Activated CD4-positive, alpha-beta memory T cell treated with anti-CD3 and anti-CD28 coated beads, Interleukin-2, amount 10 ng/mL, durations not matched to agents 7 days and 5 days (primary cell): ENCODE measurements at regions not wholly inside any gene's neighbourhood (a gene's known extent, or its start where the extent isn't known, plus 50 kb on each side); places are given as distances from the start of the nearest gene placed in this dataset.

Source experiments
- CTCF ChIA-PET: fragments of 350-600 bp; sonication (Branson Sonifier 250); formaldehyde crosslinking; loops from one replicate; lab custom pipeline; 2021; ENCODE audit warnings: antibody characterized with exemption, inconsistent platforms; lab: Charles Lee
- POLR2A ChIA-PET: fragments of 350-600 bp; sonication (Branson Sonifier 250); formaldehyde crosslinking; loops from one replicate; lab custom pipeline; 2021; ENCODE audit warnings: antibody characterized with exemption; lab: Charles Lee
- DNase-seq: peaks from one replicate; pipeline ENCODE4 v3.0.0-alpha.2; 2020
- H3K27ac Mint-ChIP-seq: one replicate; pipeline ENCODE4 v1.8.0; 2021; ENCODE audit warnings: mild to moderate bottlenecking, mixed read lengths
- H3K27me3 Mint-ChIP-seq: one replicate; pipeline ENCODE4 v1.8.0; 2021; ENCODE audit warnings: mixed read lengths
- H3K36me3 Mint-ChIP-seq: one replicate; pipeline ENCODE4 v1.8.0; 2021; ENCODE audit warnings: low read depth, mixed read lengths
- H3K4me1 Mint-ChIP-seq: one replicate; pipeline ENCODE4 v1.8.0; 2021; ENCODE audit warnings: mixed read lengths
- H3K4me3 Mint-ChIP-seq: one replicate; pipeline ENCODE4 v1.8.0; 2021; ENCODE audit warnings: mild to moderate bottlenecking, mixed read lengths
- H3K9me3 Mint-ChIP-seq: one replicate; pipeline ENCODE4 v1.8.0; 2021; ENCODE audit warnings: mixed read lengths

- Mint-ChIP-seq H3K9me3 (peaks cover 14% of the 10 kb centered on the region), H3K4me3 (no peak overlapping the region), H3K4me1 (no peaks in the 10 kb centered on the region), H3K36me3 (no peaks in the 10 kb centered on the region), H3K27ac (no peak overlapping the region), H3K27me3 (no peaks in the 10 kb centered on the region)
- ChIA-PET POLR2A (no interaction called here), CTCF (no interaction called here)
- no peak for DNase-seq
These were observed 344.2 kb upstream of the BTBD3 start for GRCh38 chr20:11573507-11573906.

- H3K9me3 Mint-ChIP-seq = peaks cover 6% of the 10 kb centered on the region
- H3K36me3 Mint-ChIP-seq = no peaks in the 10 kb centered on the region
- H3K27me3 Mint-ChIP-seq = no peaks in the 10 kb centered on the region
- no peak overlapping the region for H3K27ac Mint-ChIP-seq
- no peak overlapping the region for H3K4me3 Mint-ChIP-seq
- H3K4me1 Mint-ChIP-seq = no peaks in the 10 kb centered on the region
- CTCF ChIA-PET = no interaction called here
- POLR2A ChIA-PET = no interaction called here
- no peak for DNase-seq
These were observed 336.4 kb upstream of the BTBD3 start for GRCh38 chr20:11581271-11581670.

DNA sequence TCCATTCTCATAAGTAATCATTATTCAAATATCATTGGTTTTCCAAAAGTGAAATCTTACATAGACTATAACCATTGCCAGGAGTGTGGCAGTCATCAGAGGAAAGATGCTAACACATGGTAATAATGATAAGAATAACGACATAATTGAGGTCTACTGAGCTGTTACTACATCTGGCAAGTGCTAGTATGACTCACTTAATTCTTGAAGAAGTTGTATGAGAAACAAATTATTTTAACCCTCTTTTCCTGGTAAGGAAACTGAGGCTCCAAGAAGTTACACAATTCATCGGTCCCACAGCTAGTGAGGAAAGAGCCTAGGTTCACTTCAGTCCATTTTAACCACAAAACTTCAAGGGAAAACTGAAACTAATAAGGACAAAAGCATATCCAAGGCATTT, 335.6 kb upstream of the BTBD3 start:
- no peak overlapping the region for H3K4me3 Mint-ChIP-seq
- no peaks in the 10 kb centered on the region for H3K36me3 Mint-ChIP-seq
- H3K9me3 Mint-ChIP-seq = peaks cover 3% of the 10 kb centered on the region
- DNase-seq = no peak
- ChIA-PET POLR2A (no interaction called here), CTCF (no interaction called here)
- no peaks in the 10 kb centered on the region for H3K4me1 Mint-ChIP-seq
- H3K27ac Mint-ChIP-seq = no peak overlapping the region
- H3K27me3 Mint-ChIP-seq = no peaks in the 10 kb centered on the region

DNA sequence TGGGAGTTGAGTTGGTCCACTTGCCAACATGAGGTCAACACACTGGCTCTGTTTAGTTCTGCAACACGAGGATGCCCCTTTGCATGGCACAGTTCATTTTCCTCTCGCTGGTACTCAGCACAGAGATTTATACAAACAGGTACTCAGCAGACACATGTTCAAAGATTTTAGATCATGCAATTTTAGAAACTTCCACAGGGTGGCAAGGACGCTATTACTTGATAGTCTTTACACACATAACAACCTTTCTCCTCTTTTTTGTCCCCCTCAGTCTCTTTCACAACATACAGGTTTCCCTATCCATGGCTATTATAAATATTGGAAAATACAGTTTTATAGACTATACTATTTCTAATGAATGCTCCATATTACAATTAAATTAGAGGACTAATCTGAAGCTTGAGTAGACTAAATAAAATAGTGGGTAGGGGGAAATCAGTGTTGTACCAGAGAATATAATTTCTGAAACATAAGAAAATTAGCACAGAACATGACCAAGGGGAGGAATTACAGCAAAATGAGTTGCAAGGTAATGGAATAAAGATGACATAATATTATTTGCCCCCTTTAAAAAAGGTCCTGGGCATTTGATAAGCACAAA, 331.8 kb upstream of the BTBD3 start:
- POLR2A ChIA-PET = no interaction called here
- no peak for DNase-seq
- CTCF ChIA-PET = no interaction called here
- Mint-ChIP-seq H3K9me3 (peaks cover 8% of the 10 kb centered on the region), H3K4me3 (no peak overlapping the region), H3K4me1 (no peaks in the 10 kb centered on the region), H3K27me3 (no peaks in the 10 kb centered on the region), H3K36me3 (no peaks in the 10 kb centered on the region), H3K27ac (no peak overlapping the region)

DNA sequence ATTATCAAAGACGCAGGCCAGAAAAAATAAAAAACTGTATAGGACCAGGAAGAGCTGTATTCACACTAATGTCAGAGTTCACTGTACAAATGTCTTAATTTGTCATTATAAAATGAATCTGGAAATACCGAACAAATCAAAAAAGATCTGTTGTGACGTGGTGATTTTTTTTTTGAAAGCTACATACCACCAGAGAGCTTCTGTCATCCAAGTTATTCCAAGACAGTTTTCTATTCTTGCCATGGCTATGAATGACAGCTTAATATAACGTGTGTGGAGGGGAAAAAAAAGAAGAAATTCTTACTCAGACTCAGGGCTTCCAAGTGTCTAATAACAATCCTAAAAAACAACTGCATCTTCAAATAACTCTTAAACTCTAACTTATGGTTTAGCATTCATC, 328.8 kb upstream of the BTBD3 start:
- CTCF ChIA-PET = no interaction called here
- Mint-ChIP-seq H3K9me3 (peaks cover 9% of the 10 kb centered on the region), H3K36me3 (no peaks in the 10 kb centered on the region), H3K27me3 (no peaks in the 10 kb centered on the region), H3K4me3 (no peak overlapping the region), H3K27ac (no peak overlapping the region), H3K4me1 (no peaks in the 10 kb centered on the region)
- DNase-seq = no peak
- POLR2A ChIA-PET = no interaction called here

DNA sequence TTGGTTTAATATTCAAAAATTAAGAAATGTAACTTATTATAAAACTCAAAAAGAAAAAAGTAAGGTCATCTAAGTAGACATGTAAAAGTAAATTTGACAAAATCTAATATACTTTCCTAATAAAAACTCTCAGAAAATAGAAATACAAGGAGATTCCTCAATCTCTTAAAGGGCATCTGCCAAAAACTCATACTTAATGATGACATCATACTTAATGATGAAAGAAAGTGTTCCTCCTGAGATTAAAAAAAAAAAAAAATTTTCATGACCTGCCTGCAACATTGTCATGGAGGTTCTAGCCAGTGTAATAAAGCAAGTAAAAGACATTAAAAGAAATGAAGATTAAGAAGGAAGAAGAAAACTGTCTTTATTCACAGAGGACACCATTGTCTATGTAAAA, 325.7 kb upstream of the BTBD3 start:
- Mint-ChIP-seq H3K4me1 (no peaks in the 10 kb centered on the region), H3K27ac (no peak overlapping the region), H3K4me3 (no peak overlapping the region), H3K36me3 (no peaks in the 10 kb centered on the region), H3K27me3 (no peaks in the 10 kb centered on the region), H3K9me3 (peaks cover 14% of the 10 kb centered on the region)
- POLR2A ChIA-PET = no interaction called here
- no peak for DNase-seq
- CTCF ChIA-PET = no interaction called here

DNA sequence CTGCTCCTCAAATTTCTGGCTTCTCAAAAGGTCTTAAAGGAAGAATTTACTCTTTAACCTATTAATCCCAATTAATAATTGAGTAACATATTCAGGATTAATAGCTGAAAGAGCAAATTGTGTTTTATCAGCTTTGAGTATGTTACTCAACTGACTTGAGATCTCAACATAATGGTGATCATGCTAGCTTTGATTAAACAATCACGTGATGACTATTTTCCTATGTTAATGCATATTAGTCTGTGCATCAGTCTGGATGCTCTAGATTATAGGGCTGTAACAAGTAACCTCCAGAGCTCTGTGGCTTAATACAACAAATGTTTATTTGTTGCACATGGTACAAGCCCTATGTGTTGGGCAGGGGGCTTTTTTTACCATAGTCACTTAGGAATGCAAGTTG, 313.4 kb upstream of the BTBD3 start:
- Mint-ChIP-seq H3K9me3 (peaks cover 13% of the 10 kb centered on the region), H3K27me3 (no peaks in the 10 kb centered on the region), H3K36me3 (no peaks in the 10 kb centered on the region), H3K4me1 (no peaks in the 10 kb centered on the region), H3K4me3 (no peak overlapping the region), H3K27ac (no peak overlapping the region)
- DNase-seq = no peak
- ChIA-PET POLR2A (no interaction called here), CTCF (no interaction called here)

DNA sequence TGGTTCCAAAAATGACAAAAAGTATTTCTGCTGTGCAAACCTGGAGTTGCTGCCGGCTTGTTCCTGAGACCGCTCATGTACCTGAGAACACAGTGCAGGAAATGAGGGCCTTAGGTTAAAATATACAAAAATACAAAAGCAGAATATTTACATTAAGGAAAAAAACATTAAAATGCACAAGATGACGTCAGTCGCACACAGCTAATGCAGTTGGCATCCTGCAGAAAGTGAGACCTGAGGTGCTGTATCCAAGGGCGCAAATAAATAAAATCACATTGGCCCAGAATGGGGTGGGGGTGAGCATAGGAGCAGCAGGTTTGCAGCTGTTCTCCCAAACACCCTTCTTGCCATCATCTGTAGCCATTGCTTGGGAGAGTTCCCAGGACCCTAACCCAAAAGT, 310.6 kb upstream of the BTBD3 start:
- no peaks in the 10 kb centered on the region for H3K4me1 Mint-ChIP-seq
- H3K4me3 Mint-ChIP-seq = no peak overlapping the region
- ChIA-PET POLR2A (no interaction called here), CTCF (no interaction called here)
- no peaks in the 10 kb centered on the region for H3K27me3 Mint-ChIP-seq
- H3K9me3 Mint-ChIP-seq = peaks cover 22% of the 10 kb centered on the region
- H3K36me3 Mint-ChIP-seq = no peaks in the 10 kb centered on the region
- DNase-seq = no peak
- no peak overlapping the region for H3K27ac Mint-ChIP-seq

- CTCF ChIA-PET = no interaction called here
- Mint-ChIP-seq H3K4me3 (no peak overlapping the region), H3K9me3 (peaks cover 22% of the 10 kb centered on the region), H3K4me1 (no peaks in the 10 kb centered on the region), H3K27me3 (no peaks in the 10 kb centered on the region), H3K27ac (no peak overlapping the region), H3K36me3 (no peaks in the 10 kb centered on the region)
- POLR2A ChIA-PET = no interaction called here
- DNase-seq = no peak
These were observed 309.0 kb upstream of the BTBD3 start for GRCh38 chr20:11608736-11609135.

DNA sequence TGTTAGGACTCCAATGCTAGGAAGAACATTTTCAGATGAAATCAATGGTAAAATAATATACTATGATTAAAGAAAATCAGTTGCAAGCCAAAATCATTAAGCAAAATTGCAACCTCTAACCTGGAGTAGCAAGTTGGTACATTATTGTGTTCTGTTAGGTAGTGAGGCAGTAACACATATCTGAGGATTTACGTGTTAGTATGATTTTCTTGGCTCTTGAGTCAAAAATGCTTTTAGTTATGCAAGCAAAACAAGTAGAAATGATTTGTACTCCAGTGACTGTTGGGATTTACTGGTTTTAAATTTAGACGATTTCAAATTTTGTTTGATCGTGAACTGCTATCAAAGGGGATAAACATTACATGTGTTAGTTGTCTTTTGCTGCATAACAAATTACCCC, 293.0 kb upstream of the BTBD3 start:
- Mint-ChIP-seq H3K4me1 (no peaks in the 10 kb centered on the region), H3K27me3 (no peaks in the 10 kb centered on the region), H3K36me3 (no peaks in the 10 kb centered on the region), H3K4me3 (no peak overlapping the region), H3K27ac (no peak overlapping the region), H3K9me3 (peaks cover 10% of the 10 kb centered on the region)
- POLR2A ChIA-PET = no interaction called here
- no peak for DNase-seq
- CTCF ChIA-PET = no interaction called here

GRCh38 chr20:11626551-11626950, 291.1 kb upstream of the BTBD3 start:
- POLR2A ChIA-PET = no interaction called here
- no peaks in the 10 kb centered on the region for H3K36me3 Mint-ChIP-seq
- no peak for DNase-seq
- H3K4me3 Mint-ChIP-seq = no peak overlapping the region
- no peaks in the 10 kb centered on the region for H3K27me3 Mint-ChIP-seq
- H3K9me3 Mint-ChIP-seq = peaks cover 9% of the 10 kb centered on the region
- CTCF ChIA-PET = no interaction called here
- no peak overlapping the region for H3K27ac Mint-ChIP-seq
- H3K4me1 Mint-ChIP-seq = no peaks in the 10 kb centered on the region

GRCh38 chr20:11642866-11643265, 274.8 kb upstream of the BTBD3 start:
- Mint-ChIP-seq H3K4me3 (no peak overlapping the region), H3K9me3 (peaks cover 6% of the 10 kb centered on the region), H3K27ac (no peak overlapping the region), H3K4me1 (no peaks in the 10 kb centered on the region), H3K27me3 (no peaks in the 10 kb centered on the region), H3K36me3 (no peaks in the 10 kb centered on the region)
- CTCF ChIA-PET = no interaction called here
- POLR2A ChIA-PET = no interaction called here
- DNase-seq = no peak

DNA sequence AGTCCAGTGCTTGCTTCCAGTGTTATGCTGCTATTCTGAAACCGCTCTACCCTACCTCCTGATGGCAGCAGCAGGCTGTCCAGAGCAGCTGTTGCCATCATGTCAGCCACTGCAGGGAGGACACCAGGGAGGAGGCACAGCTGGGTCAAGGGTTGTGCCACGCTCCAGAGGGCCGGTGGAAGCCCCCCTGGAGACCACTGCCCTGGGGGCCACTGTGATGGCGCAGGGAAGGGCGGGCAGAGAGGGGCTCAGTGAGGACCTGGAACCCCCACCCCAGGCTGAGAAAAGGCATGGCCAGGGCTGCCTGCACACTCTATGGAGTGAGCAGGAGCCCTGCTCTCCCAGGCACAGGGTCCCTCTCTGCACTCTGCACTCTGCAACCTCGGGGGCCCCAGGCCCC, 271.3 kb upstream of the BTBD3 start:
- no peaks in the 10 kb centered on the region for H3K4me1 Mint-ChIP-seq
- H3K27ac Mint-ChIP-seq = no peak overlapping the region
- POLR2A ChIA-PET = no interaction called here
- H3K9me3 Mint-ChIP-seq = peaks cover 5% of the 10 kb centered on the region
- DNase-seq = no peak
- H3K27me3 Mint-ChIP-seq = no peaks in the 10 kb centered on the region
- H3K36me3 Mint-ChIP-seq = no peaks in the 10 kb centered on the region
- CTCF ChIA-PET = no interaction called here
- H3K4me3 Mint-ChIP-seq = no peak overlapping the region

GRCh38 chr20:11650566-11650965, 267.1 kb upstream of the BTBD3 start:
- ChIA-PET POLR2A (no interaction called here), CTCF (no interaction called here)
- H3K4me3 Mint-ChIP-seq = no peak overlapping the region
- H3K9me3 Mint-ChIP-seq = peaks cover 6% of the 10 kb centered on the region
- DNase-seq = no peak
- H3K27ac Mint-ChIP-seq = no peak overlapping the region
- H3K4me1 Mint-ChIP-seq = no peaks in the 10 kb centered on the region
- no peaks in the 10 kb centered on the region for H3K36me3 Mint-ChIP-seq
- no peaks in the 10 kb centered on the region for H3K27me3 Mint-ChIP-seq
